GM12872 (cell line): ENCODE measurements at regions not wholly inside any gene's neighbourhood (a gene's known extent, or its start where the extent isn't known, plus 50 kb on each side); places are given as distances from the start of the nearest gene placed in this dataset.

Experiments used
- CTCF ChIP-seq: IDR thresholded peaks from 3 replicates; pipeline ENCODE4 v1.5.1; 2011; ENCODE audit warnings: low read depth, mild to moderate bottlenecking, low read length, moderate library complexity; ENCODE audit not compliant: insufficient read depth

- no peak for TF ChIP-seq CTCF
Measured at GRCh38 chr12:60853407-60853806, 1257.6 kb downstream of the SLC16A7 start.

GRCh38 chr12:60863421-60863820 lies 1267.6 kb downstream of the SLC16A7 start:
- TF ChIP-seq CTCF, result no peak

- no peak for TF ChIP-seq CTCF
Measured at GRCh38 chr12:60872219-60872618, 1276.4 kb downstream of the SLC16A7 start.

GRCh38 chr12:60872850-60873713 lies 1277.3 kb downstream of the SLC16A7 start:
- TF ChIP-seq CTCF, result no peak

- TF ChIP-seq CTCF, result no peak
Measured at GRCh38 chr12:60874091-60874490, 1278.3 kb downstream of the SLC16A7 start.

- TF ChIP-seq CTCF, result no peak
Measured at GRCh38 chr12:60920841-60921495, 1325.1 kb downstream of the SLC16A7 start.

GRCh38 chr12:60921541-60921940 lies 1325.7 kb downstream of the SLC16A7 start:
- no peak for TF ChIP-seq CTCF
